ENCODE measurements at regions not wholly inside any gene's neighbourhood (a gene's known extent, or its start where the extent isn't known, plus 50 kb on each side); places are given as distances from the start of the nearest gene placed in this dataset.

GRCh38 chr7:25725451-25725850 lies 426.5 kb upstream of the NFE2L3 start:
- TF ChIP-seq POLR2A (IDR thresholded peaks at IDR 0.05) (no peak), CTCF (IDR thresholded peaks at IDR 0.05 in 4 of 5, conservative IDR thresholded peaks at IDR 0.05 in 1 of 5) (no peak)
- DNase-seq (no peak), ATAC-seq (peak in 1 of 2 donors; percentile 49)
- H3K4me3 ChIP-seq: no peak overlapping the region
- H3K27me3 ChIP-seq: no peaks in the 10 kb centered on the region
- H3K4me1 ChIP-seq: peaks cover 0 to 14% of the 10 kb centered on the region in 2 donors
- no peaks in the 10 kb centered on the region for H3K36me3 ChIP-seq
- peak overlapping the region in 3 of 4 donors; percentile 2 to 48 (median 34) for H3K27ac ChIP-seq
- intact Hi-C loops (cut with DNase I; ENCODE audit: low total_unique reads) (no loop called here), in situ Hi-C loops (cut with MboI; ENCODE audit: low sequenced_read_pairs in 4 of 4) (no loop called here)
- no peaks in the 10 kb centered on the region for H3K9me3 ChIP-seq

GRCh38 chr7:25726170-25726780 lies 425.7 kb upstream of the NFE2L3 start:
- intact Hi-C loops (cut with DNase I; ENCODE audit: low total_unique reads): no loop called here
- no peak overlapping the region for H3K4me3 ChIP-seq
- in situ Hi-C loops (cut with MboI; ENCODE audit: low sequenced_read_pairs in 4 of 4): no loop called here
- peaks cover 0 to 14% of the 10 kb centered on the region in 2 donors for H3K4me1 ChIP-seq
- no peak for DNase-seq
- no peak for TF ChIP-seq CTCF (IDR thresholded peaks at IDR 0.05 in 4 of 5, conservative IDR thresholded peaks at IDR 0.05 in 1 of 5)
- TF ChIP-seq POLR2A (IDR thresholded peaks at IDR 0.05): no peak
- H3K27ac ChIP-seq: peak overlapping the region in 3 of 4 donors; percentile 2 to 48 (median 34)
- no peak for ATAC-seq
- no peaks in the 10 kb centered on the region for H3K9me3 ChIP-seq
- H3K36me3 ChIP-seq: no peaks in the 10 kb centered on the region
- H3K27me3 ChIP-seq: no peaks in the 10 kb centered on the region

GRCh38 chr7:25726781-25727311 lies 425.2 kb upstream of the NFE2L3 start:
- DNase-seq: no peak
- no peaks in the 10 kb centered on the region for H3K9me3 ChIP-seq
- in situ Hi-C loops (cut with MboI; ENCODE audit: low sequenced_read_pairs in 4 of 4) (no loop called here), intact Hi-C loops (cut with DNase I; ENCODE audit: low total_unique reads) (no loop called here)
- no peaks in the 10 kb centered on the region for H3K36me3 ChIP-seq
- no peak overlapping the region for H3K27ac ChIP-seq
- peaks cover 0 to 14% of the 10 kb centered on the region in 2 donors for H3K4me1 ChIP-seq
- peak in 1 of 2 donors; percentile 25 for ATAC-seq
- H3K4me3 ChIP-seq: no peak overlapping the region
- no peaks in the 10 kb centered on the region for H3K27me3 ChIP-seq
- no peak for TF ChIP-seq POLR2A (IDR thresholded peaks at IDR 0.05)
- no peak for TF ChIP-seq CTCF (IDR thresholded peaks at IDR 0.05 in 4 of 5, conservative IDR thresholded peaks at IDR 0.05 in 1 of 5)

GRCh38 chr7:25727446-25727845 lies 424.6 kb upstream of the NFE2L3 start:
- no peaks in the 10 kb centered on the region for H3K27me3 ChIP-seq
- in situ Hi-C loops (cut with MboI; ENCODE audit: low sequenced_read_pairs in 4 of 4) (no loop called here), intact Hi-C loops (cut with DNase I; ENCODE audit: low total_unique reads) (no loop called here)
- no peaks in the 10 kb centered on the region for H3K36me3 ChIP-seq
- ATAC-seq (no peak), DNase-seq (no peak)
- no peak overlapping the region for H3K27ac ChIP-seq
- H3K9me3 ChIP-seq: no peaks in the 10 kb centered on the region
- no peak overlapping the region for H3K4me3 ChIP-seq
- TF ChIP-seq CTCF (IDR thresholded peaks at IDR 0.05 in 4 of 5, conservative IDR thresholded peaks at IDR 0.05 in 1 of 5) (no peak), POLR2A (IDR thresholded peaks at IDR 0.05) (no peak)
- H3K4me1 ChIP-seq: peaks cover 0 to 14% of the 10 kb centered on the region in 2 donors

Data from gastrocnemius medialis (tissue), 4 donors.